ENCODE measurements at regions not wholly inside any gene's neighbourhood (a gene's known extent, or its start where the extent isn't known, plus 50 kb on each side); places are given as distances from the start of the nearest gene placed in this dataset.
"Not testable (repeated sequence)": the region's sequence is repeated elsewhere in the genome, so short reads cannot be mapped to it uniquely, and the experiment has no call there.

DNA sequence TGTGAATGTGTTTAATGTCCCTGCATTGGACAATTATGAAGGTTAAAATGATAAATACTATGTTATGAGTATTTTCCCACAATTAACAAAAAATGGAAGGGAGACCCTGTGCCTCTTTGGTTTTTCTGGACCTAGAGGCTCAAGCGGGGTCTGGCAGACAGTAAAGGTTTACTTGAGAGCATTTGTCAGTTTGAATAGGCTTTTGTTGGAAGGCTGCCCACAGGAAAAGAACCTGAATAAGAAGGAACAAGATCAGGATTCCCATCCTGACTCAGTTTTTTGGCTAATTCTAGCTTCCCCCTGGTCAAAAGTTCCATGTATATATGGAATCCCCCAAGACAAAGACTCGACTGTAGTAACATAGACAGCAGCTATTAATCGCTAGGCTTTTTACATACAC, 150.9 kb upstream of the JUN start:
- peaks cover 6% of the 10 kb centered on the region for H3K36me3 Mint-ChIP-seq (ENCODE audit: low read depth)
- no peaks in the 10 kb centered on the region for H3K27me3 Mint-ChIP-seq (ENCODE audit: low read depth)
- no peak overlapping the region for H3K27ac Mint-ChIP-seq
- peaks cover 45% of the 10 kb centered on the region for H3K4me1 Mint-ChIP-seq (ENCODE audit: low read depth)
- H3K9me3 Mint-ChIP-seq = peaks cover 5% of the 10 kb centered on the region
- no peak overlapping the region for H3K4me3 Mint-ChIP-seq

- Mint-ChIP-seq H3K36me3 (ENCODE audit: low read depth) (peaks cover 9% of the 10 kb centered on the region), H3K4me1 (ENCODE audit: low read depth) (peaks cover 52% of the 10 kb centered on the region), H3K9me3 (peaks cover 5% of the 10 kb centered on the region), H3K4me3 (no peak overlapping the region), H3K27me3 (ENCODE audit: low read depth) (no peaks in the 10 kb centered on the region), H3K27ac (peak overlapping the region; percentile 35)
Measured at GRCh38 chr1:58936973-58937372, 153.1 kb upstream of the JUN start.

GRCh38 chr1:58939146-58939545, 155.3 kb upstream of the JUN start:
- Mint-ChIP-seq H3K27ac (no peak overlapping the region), H3K9me3 (no peaks in the 10 kb centered on the region), H3K4me3 (no peak overlapping the region), H3K27me3 (ENCODE audit: low read depth) (no peaks in the 10 kb centered on the region), H3K4me1 (ENCODE audit: low read depth) (peaks cover 55% of the 10 kb centered on the region), H3K36me3 (ENCODE audit: low read depth) (peaks cover 5% of the 10 kb centered on the region)

DNA sequence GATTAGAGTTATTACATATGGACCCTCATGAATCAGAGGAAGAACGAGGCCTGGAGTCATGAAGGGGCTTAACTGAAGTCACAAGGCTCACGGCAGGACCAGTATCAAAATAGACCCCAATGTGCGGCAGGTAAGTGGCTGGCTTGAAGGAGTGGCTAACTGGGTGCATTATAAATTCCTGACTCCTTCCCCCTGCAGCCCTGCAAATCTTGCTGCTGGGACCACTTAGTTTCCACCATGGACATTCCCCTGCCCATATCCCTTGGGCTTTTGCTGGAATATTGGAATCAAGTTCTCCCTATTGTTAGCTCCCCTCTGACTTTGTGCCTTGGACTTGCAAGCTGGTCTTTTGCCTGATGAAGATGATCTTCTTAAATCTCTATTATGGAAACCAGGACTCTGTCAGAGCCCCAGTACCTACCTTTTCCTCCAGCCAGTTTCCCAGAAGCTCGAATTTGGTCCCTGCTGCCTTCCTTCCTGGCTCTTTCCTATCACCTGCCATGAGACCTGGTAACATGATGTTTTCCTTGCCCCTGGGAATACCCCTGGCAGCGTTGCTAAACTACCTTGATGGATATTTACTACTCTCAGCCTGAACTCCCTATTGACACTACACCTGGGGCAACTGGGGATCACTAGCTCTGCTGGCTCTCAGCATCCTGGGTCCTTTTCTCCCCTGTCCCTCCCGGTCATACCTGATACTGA, 156.0 kb upstream of the JUN start:
- Mint-ChIP-seq H3K9me3 (peaks cover 3% of the 10 kb centered on the region), H3K27ac (no peak overlapping the region), H3K4me3 (no peak overlapping the region), H3K4me1 (ENCODE audit: low read depth) (peaks cover 58% of the 10 kb centered on the region), H3K36me3 (ENCODE audit: low read depth) (peaks cover 11% of the 10 kb centered on the region), H3K27me3 (ENCODE audit: low read depth) (no peaks in the 10 kb centered on the region)

DNA sequence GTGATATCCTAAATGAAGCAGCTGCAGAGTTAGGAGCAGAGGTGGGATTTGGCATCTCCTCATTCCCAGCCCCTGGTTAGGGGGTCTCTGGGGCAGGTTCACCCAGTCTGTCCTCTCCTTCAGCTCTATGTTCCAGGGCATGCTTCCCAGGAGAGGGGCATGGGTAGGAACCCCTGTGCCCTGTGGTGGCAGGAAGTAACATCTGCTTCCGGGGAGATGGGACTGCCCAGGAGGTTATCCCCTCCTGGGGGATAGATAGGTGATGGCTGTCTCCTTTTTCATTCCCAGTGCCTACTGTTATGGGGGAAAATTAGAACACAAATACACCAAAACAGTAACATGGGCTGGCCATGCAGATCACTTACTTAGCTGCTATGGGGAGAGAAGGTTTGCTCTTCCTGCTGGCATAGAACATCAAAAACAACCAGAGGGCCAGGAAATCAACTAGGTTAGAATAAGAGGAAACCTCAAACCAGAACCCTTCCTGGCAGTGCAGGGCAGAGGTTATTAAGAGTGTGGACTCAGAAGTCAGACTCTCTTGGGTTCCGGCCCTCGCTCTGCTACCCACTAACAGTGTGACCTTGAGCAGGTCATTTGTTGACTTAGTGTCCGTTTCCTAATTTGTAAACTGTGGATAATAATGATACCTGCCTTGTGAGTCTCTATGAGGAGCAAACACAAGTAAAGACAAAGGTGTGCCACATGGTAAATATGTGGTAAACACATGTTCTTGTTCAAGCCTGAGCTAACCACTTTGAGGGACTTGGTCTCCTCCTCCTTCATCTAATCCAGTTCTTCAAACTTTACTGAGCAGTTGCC, 157.8 kb upstream of the JUN start:
- peak overlapping the region; percentile 78 for H3K27ac Mint-ChIP-seq
- peaks cover 66% of the 10 kb centered on the region for H3K4me1 Mint-ChIP-seq (ENCODE audit: low read depth)
- peak overlapping the region; percentile 45 for H3K4me3 Mint-ChIP-seq
- H3K27me3 Mint-ChIP-seq (ENCODE audit: low read depth) = no peaks in the 10 kb centered on the region
- H3K9me3 Mint-ChIP-seq = peaks cover 13% of the 10 kb centered on the region
- H3K36me3 Mint-ChIP-seq (ENCODE audit: low read depth) = peaks cover 18% of the 10 kb centered on the region

DNA sequence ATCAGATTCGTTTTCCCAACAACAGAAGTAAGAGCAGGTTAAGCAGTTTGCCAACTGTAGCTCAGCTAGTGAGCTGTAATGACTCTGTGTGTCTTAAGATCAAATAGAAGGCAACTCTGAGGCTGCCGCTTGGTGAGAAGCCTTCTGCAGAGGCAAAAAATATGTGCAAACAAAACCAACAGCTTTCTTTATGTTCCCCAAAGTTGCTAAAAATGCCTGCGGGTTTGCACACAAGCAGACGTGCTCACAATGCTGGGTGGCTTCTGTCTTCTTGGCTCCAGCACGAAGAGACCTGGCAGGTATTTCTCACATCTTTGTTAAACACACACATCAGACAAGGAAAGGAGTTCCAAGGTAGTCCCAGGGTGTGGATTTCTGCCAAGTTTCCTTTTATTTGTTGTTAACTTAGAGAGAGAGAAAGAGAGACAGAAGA, 158.9 kb upstream of the JUN start:
- H3K27ac Mint-ChIP-seq = peak overlapping the region; percentile 78
- peak overlapping the region; percentile 45 for H3K4me3 Mint-ChIP-seq
- H3K27me3 Mint-ChIP-seq (ENCODE audit: low read depth) = no peaks in the 10 kb centered on the region
- H3K36me3 Mint-ChIP-seq (ENCODE audit: low read depth) = peaks cover 19% of the 10 kb centered on the region
- peaks cover 65% of the 10 kb centered on the region for H3K4me1 Mint-ChIP-seq (ENCODE audit: low read depth)
- peaks cover 13% of the 10 kb centered on the region for H3K9me3 Mint-ChIP-seq

- Mint-ChIP-seq H3K4me1 (ENCODE audit: low read depth) (peaks cover 71% of the 10 kb centered on the region), H3K27ac (peak overlapping the region; percentile 78), H3K4me3 (no peak overlapping the region)
Measured at GRCh38 chr1:58943776-58944175, 159.9 kb upstream of the JUN start.

DNA sequence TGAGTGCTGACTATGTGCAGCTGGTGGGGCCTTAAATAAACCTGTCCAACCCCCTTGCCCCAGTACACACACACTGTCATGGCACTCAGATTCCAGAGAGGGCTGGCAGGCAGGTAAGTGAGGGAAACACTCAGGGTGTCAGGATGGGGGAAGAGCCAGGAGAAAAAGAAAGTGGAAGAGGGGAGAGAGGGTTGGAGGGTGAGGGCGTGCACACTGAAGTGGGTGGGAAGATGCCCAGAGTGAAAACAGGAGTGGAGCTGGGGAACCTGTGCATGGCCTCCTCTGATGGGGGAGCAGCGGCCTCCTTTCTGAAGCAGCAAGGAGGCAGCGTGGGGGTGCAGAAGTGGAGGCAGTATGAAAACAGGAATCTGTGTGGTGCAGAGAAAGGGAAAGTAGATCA, 160.6 kb upstream of the JUN start:
- Mint-ChIP-seq H3K36me3 (ENCODE audit: low read depth) (peaks cover 21% of the 10 kb centered on the region), H3K4me1 (ENCODE audit: low read depth) (peaks cover 75% of the 10 kb centered on the region), H3K4me3 (peak overlapping the region; percentile 5), H3K9me3 (peaks cover 13% of the 10 kb centered on the region), H3K27me3 (ENCODE audit: low read depth) (no peaks in the 10 kb centered on the region), H3K27ac (peak overlapping the region; percentile 78)

More at GRCh38 chr1:58943776-58944175, 159.9 kb upstream of the JUN start:
- H3K9me3 Mint-ChIP-seq = peaks cover 13% of the 10 kb centered on the region
- no peaks in the 10 kb centered on the region for H3K27me3 Mint-ChIP-seq (ENCODE audit: low read depth)
- peaks cover 20% of the 10 kb centered on the region for H3K36me3 Mint-ChIP-seq (ENCODE audit: low read depth)

GRCh38 chr1:58946390-58946789, 162.5 kb upstream of the JUN start:
- H3K4me1 Mint-ChIP-seq (ENCODE audit: low read depth) = peaks cover 61% of the 10 kb centered on the region
- H3K36me3 Mint-ChIP-seq (ENCODE audit: low read depth) = peaks cover 20% of the 10 kb centered on the region
- no peaks in the 10 kb centered on the region for H3K27me3 Mint-ChIP-seq (ENCODE audit: low read depth)
- no peak overlapping the region for H3K4me3 Mint-ChIP-seq
- H3K9me3 Mint-ChIP-seq = peaks cover 13% of the 10 kb centered on the region
- no peak overlapping the region for H3K27ac Mint-ChIP-seq

GRCh38 chr1:58948671-58949070, 164.8 kb upstream of the JUN start:
- peak overlapping the region; percentile 5 for H3K4me3 Mint-ChIP-seq
- peaks cover 20% of the 10 kb centered on the region for H3K9me3 Mint-ChIP-seq
- peaks cover 22% of the 10 kb centered on the region for H3K36me3 Mint-ChIP-seq (ENCODE audit: low read depth)
- H3K27ac Mint-ChIP-seq = peak overlapping the region; percentile 2
- H3K27me3 Mint-ChIP-seq (ENCODE audit: low read depth) = no peaks in the 10 kb centered on the region
- H3K4me1 Mint-ChIP-seq (ENCODE audit: low read depth) = peaks cover 41% of the 10 kb centered on the region

GRCh38 chr1:58949551-58950220, 165.8 kb upstream of the JUN start:
- H3K36me3 Mint-ChIP-seq (ENCODE audit: low read depth) = peaks cover 20% of the 10 kb centered on the region
- H3K4me3 Mint-ChIP-seq = no peak overlapping the region
- no peak overlapping the region for H3K27ac Mint-ChIP-seq
- H3K9me3 Mint-ChIP-seq = peaks cover 29% of the 10 kb centered on the region
- peaks cover 37% of the 10 kb centered on the region for H3K4me1 Mint-ChIP-seq (ENCODE audit: low read depth)
- H3K27me3 Mint-ChIP-seq (ENCODE audit: low read depth) = no peaks in the 10 kb centered on the region

DNA sequence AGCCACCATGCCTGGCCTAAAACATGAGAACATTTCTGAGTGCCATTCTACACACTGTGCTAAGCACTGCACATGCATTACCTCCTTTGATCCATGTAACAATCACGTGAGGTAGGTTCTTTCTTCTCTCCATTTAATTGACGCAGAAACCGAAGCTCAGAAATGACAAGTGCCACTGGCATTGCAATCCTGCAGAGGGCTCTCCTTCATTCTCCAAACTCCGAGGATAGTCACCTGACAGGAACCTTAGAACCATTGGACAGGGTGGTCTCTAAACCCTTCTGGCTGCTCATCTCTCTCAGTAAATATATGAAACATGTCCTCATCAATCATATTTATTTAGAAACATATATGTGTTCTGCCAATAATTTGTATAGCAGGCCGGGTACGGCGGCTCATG, 167.1 kb upstream of the JUN start:
- H3K27me3 Mint-ChIP-seq (ENCODE audit: low read depth) = no peaks in the 10 kb centered on the region
- H3K36me3 Mint-ChIP-seq (ENCODE audit: low read depth) = peaks cover 15% of the 10 kb centered on the region
- H3K27ac Mint-ChIP-seq = no peak overlapping the region
- H3K4me3 Mint-ChIP-seq = no peak overlapping the region
- H3K9me3 Mint-ChIP-seq = peaks cover 25% of the 10 kb centered on the region
- peaks cover 32% of the 10 kb centered on the region for H3K4me1 Mint-ChIP-seq (ENCODE audit: low read depth)

- not testable (repeated sequence) for H3K27ac Mint-ChIP-seq; H3K27me3 Mint-ChIP-seq (ENCODE audit: low read depth); H3K4me3 Mint-ChIP-seq
- Mint-ChIP-seq H3K4me1 (ENCODE audit: low read depth) (peaks cover 23% of the 10 kb centered on the region), H3K9me3 (peaks cover 26% of the 10 kb centered on the region), H3K36me3 (ENCODE audit: low read depth) (peaks cover 11% of the 10 kb centered on the region)
Measured at GRCh38 chr1:58953951-58954350, 170.1 kb upstream of the JUN start.

DNA sequence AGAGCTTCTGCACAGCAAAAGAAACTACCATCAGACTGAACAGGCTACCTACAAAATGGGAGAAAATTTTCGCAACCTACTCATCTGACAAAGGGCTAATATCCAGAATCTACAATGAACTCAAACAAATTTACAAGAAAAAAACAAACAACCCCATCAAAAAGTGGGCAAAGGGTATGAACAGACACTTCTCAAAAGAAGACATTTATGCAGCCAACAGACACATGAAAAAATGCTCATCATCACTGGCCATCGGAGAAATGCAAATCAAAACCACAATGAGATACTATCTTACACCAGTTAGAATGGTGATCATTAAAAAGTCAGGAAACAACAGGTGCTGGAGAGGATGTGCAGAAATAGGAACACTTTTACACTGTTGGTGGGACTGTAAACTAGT, 179.4 kb upstream of the JUN start:
- peaks cover 20% of the 10 kb centered on the region for H3K36me3 Mint-ChIP-seq (ENCODE audit: low read depth)
- not testable (repeated sequence) for H3K27ac Mint-ChIP-seq; H3K9me3 Mint-ChIP-seq; H3K27me3 Mint-ChIP-seq (ENCODE audit: low read depth); H3K4me3 Mint-ChIP-seq
- H3K4me1 Mint-ChIP-seq (ENCODE audit: low read depth) = peaks cover 33% of the 10 kb centered on the region
